DOHH2 (cell line): ENCODE measurements at regions not wholly inside any gene's neighbourhood (a gene's known extent, or its start where the extent isn't known, plus 50 kb on each side); places are given as distances from the start of the nearest gene placed in this dataset.
A peak's percentile ranks its signal among the peaks of the same experiment; 100 is the strongest.

Experiments
- H3F3A ChIP-seq: fragments of 200-600 bp; sonication (generic), shearing (Covaris generic); 2 replicates; pipeline ENCODE4 v1.6.0; 2016; ENCODE audit warnings: antibody characterized with exemption, mild to moderate bottlenecking; ENCODE audit not compliant: control insufficient read depth, insufficient read depth
- H3K27ac ChIP-seq: fragments of 200-600 bp; sonication (generic); 2 replicates; pipeline ENCODE4 v1.5.1; 2014; ENCODE audit warnings: low read depth, mild to moderate bottlenecking, low read length, moderate library complexity
- H3K27me3 ChIP-seq: fragments of 200-600 bp; sonication (generic); 2 replicates; pipeline ENCODE4 v1.6.1; 2014; ENCODE audit warnings: mild to moderate bottlenecking, low read length, mixed read lengths; ENCODE audit not compliant: control insufficient read depth
- H3K36me3 ChIP-seq: fragments of 200-600 bp; sonication (generic); 2 replicates; pipeline ENCODE4 v1.6.1; 2014; ENCODE audit warnings: mild to moderate bottlenecking, low read length, moderate library complexity, mixed read lengths; ENCODE audit not compliant: control insufficient read depth
- H3K4me1 ChIP-seq: fragments of 200-600 bp; sonication (generic); 2 replicates; pipeline ENCODE4 v1.6.1; 2014; ENCODE audit warnings: mild to moderate bottlenecking, low read length, mixed read lengths; ENCODE audit not compliant: control insufficient read depth
- H3K4me2 ChIP-seq: fragments of 200-600 bp; sonication (generic); 2 replicates; pipeline ENCODE4 v1.6.0; 2014; ENCODE audit warnings: mild to moderate bottlenecking, low read length, moderate library complexity
- H3K4me3 ChIP-seq: fragments of 200-600 bp; sonication (generic); 2 replicates; pipeline ENCODE4 v1.5.1; 2014; ENCODE audit warnings: mild to moderate bottlenecking, low read length, mixed read lengths
- H3K79me2 ChIP-seq: fragments of 200-600 bp; sonication (generic); 2 replicates; pipeline ENCODE4 v1.6.1; 2014; ENCODE audit warnings: mild to moderate bottlenecking, low read length, mixed read lengths; ENCODE audit not compliant: control insufficient read depth
- H3K9me2 ChIP-seq: fragments of 200-600 bp; sonication (generic); replicated peaks from 2 replicates; pipeline ENCODE4 v1.6.1; 2014; ENCODE audit warnings: mild to moderate bottlenecking, low read length, mixed read lengths; ENCODE audit not compliant: control insufficient read depth
- H3K9me3 ChIP-seq: fragments of 200-600 bp; sonication (generic); 2 replicates; pipeline ENCODE4 v1.6.1; 2014; ENCODE audit warnings: antibody characterized with exemption, low read length, mixed read lengths; ENCODE audit not compliant: control insufficient read depth, insufficient read depth
- H4K20me1 ChIP-seq: fragments of 200-600 bp; sonication (generic); 2 replicates; pipeline ENCODE4 v1.6.0; 2014; ENCODE audit warnings: low read depth, mild to moderate bottlenecking, antibody characterized with exemption, low read length, moderate library complexity; ENCODE audit not compliant: control insufficient read depth, insufficient read depth
- CTCF ChIP-seq: fragments of 200-600 bp; sonication (generic); IDR thresholded peaks from one replicate; pipeline ENCODE4 v1.5.1; 2014; ENCODE audit warnings: antibody characterized with exemption, mild to moderate bottlenecking, low read depth, low read length; ENCODE audit not compliant: poor library complexity, severe bottlenecking
- EZH2phosphoT487 ChIP-seq: fragments of 200-600 bp; sonication (generic); IDR thresholded peaks from 2 replicates; pipeline ENCODE4 v1.6.1; 2017; ENCODE audit warnings: borderline replicate concordance, mild to moderate bottlenecking, antibody characterized with exemption, low read length, moderate library complexity, mixed read lengths

GRCh38 chr9:109894921-109895758 is 115.1 kb downstream of the PALM2AKAP2 start:
- no peaks in the 10 kb centered on the region for H3K4me1 ChIP-seq
- H3K79me2 ChIP-seq: no peaks in the 10 kb centered on the region
- no peaks in the 10 kb centered on the region for H3K9me3 ChIP-seq
- no peak overlapping the region for H3K4me2 ChIP-seq
- TF ChIP-seq CTCF (no peak), EZH2phosphoT487 (no peak)
- no peak overlapping the region for H3K27ac ChIP-seq
- H3K9me2 ChIP-seq: no peaks in the 10 kb centered on the region
- H3K36me3 ChIP-seq: no peaks in the 10 kb centered on the region
- no peak overlapping the region for H3K4me3 ChIP-seq
- H3F3A ChIP-seq: no peaks in the 10 kb centered on the region
- 0 out of 2 replicates have a peak, but pooled peaks cover 3% of the 10 kb centered on the region for H3K27me3 ChIP-seq
- H4K20me1 ChIP-seq: no peaks in the 10 kb centered on the region

GRCh38 chr9:109901201-109901600 is 121.2 kb downstream of the PALM2AKAP2 start:
- TF ChIP-seq CTCF: no peak
- no peak for TF ChIP-seq EZH2phosphoT487
- H3K4me3 ChIP-seq: no peak overlapping the region
- H3K27ac ChIP-seq: no peak overlapping the region
- H3K79me2 ChIP-seq: 0 out of 2 replicates have a peak, but pooled peaks cover 2% of the 10 kb centered on the region
- H3F3A ChIP-seq: peaks cover 4% of the 10 kb centered on the region
- H3K9me2 ChIP-seq: no peaks in the 10 kb centered on the region
- H3K4me2 ChIP-seq: no peak overlapping the region
- no peaks in the 10 kb centered on the region for H3K9me3 ChIP-seq
- H3K4me1 ChIP-seq: peaks cover 30% of the 10 kb centered on the region
- H3K27me3 ChIP-seq: 0 out of 2 replicates have a peak, but pooled peaks cover 3% of the 10 kb centered on the region
- no peaks in the 10 kb centered on the region for H4K20me1 ChIP-seq
- H3K36me3 ChIP-seq: no peaks in the 10 kb centered on the region

- peak; percentile 90 for TF ChIP-seq CTCF
- no peak for TF ChIP-seq EZH2phosphoT487
- Histone ChIP-seq H3K36me3 (no peaks in the 10 kb centered on the region), H3K4me1 (peaks cover 55% of the 10 kb centered on the region), H3K9me2 (no peaks in the 10 kb centered on the region), H3K4me3 (no peak overlapping the region), H4K20me1 (no peaks in the 10 kb centered on the region), H3F3A (peaks cover 28% of the 10 kb centered on the region), H3K4me2 (peak overlapping the region; percentile 62), H3K27me3 (0 out of 2 replicates have a peak, but pooled peaks cover 2% of the 10 kb centered on the region), H3K9me3 (no peaks in the 10 kb centered on the region), H3K79me2 (0 out of 2 replicates have a peak, but pooled peaks cover 2% of the 10 kb centered on the region), H3K27ac (peak overlapping the region; percentile 99)
These were observed 123.6 kb downstream of the PALM2AKAP2 start for GRCh38 chr9:109903515-109904138.
